Activated CD4-positive, alpha-beta T cell treated with anti-CD3 and anti-CD28 coated beads, Interleukin-2, amount 10 ng/mL, durations not matched to agents 24 days and 14 days (primary cell): ENCODE measurements at regions not wholly inside any gene's neighbourhood (a gene's known extent, or its start where the extent isn't known, plus 50 kb on each side); places are given as distances from the start of the nearest gene placed in this dataset.
"Not testable (repeated sequence)": the region's sequence is repeated elsewhere in the genome, so short reads cannot be mapped to it uniquely, and the experiment has no call there.

Experiments used
- DNase-seq: peaks from one replicate; pipeline ENCODE4 v3.0.0; 2022
- H3K27ac Mint-ChIP-seq: one replicate; pipeline ENCODE4 v1.8.0; 2022; ENCODE audit warnings: mild to moderate bottlenecking, mixed read lengths
- H3K27me3 Mint-ChIP-seq: one replicate; pipeline ENCODE4 v1.8.0; 2022; ENCODE audit warnings: mixed read lengths
- H3K36me3 Mint-ChIP-seq: one replicate; pipeline ENCODE4 v1.8.0; 2022; ENCODE audit warnings: low read depth, mild to moderate bottlenecking, mixed read lengths
- H3K4me1 Mint-ChIP-seq: one replicate; pipeline ENCODE4 v1.8.0; 2021; ENCODE audit warnings: mixed read lengths
- H3K4me3 Mint-ChIP-seq: one replicate; pipeline ENCODE4 v1.8.0; 2022; ENCODE audit warnings: mild to moderate bottlenecking, moderate library complexity, mixed read lengths
- H3K9me3 Mint-ChIP-seq: one replicate; pipeline ENCODE4 v1.8.0; 2021; ENCODE audit warnings: mixed read lengths
- intact Hi-C: fragments of 100-400 bp; cut with micrococcal nuclease; formaldehyde crosslinking; loops from one replicate; pipeline ENCODE4 v1.15.1; 2023

DNA sequence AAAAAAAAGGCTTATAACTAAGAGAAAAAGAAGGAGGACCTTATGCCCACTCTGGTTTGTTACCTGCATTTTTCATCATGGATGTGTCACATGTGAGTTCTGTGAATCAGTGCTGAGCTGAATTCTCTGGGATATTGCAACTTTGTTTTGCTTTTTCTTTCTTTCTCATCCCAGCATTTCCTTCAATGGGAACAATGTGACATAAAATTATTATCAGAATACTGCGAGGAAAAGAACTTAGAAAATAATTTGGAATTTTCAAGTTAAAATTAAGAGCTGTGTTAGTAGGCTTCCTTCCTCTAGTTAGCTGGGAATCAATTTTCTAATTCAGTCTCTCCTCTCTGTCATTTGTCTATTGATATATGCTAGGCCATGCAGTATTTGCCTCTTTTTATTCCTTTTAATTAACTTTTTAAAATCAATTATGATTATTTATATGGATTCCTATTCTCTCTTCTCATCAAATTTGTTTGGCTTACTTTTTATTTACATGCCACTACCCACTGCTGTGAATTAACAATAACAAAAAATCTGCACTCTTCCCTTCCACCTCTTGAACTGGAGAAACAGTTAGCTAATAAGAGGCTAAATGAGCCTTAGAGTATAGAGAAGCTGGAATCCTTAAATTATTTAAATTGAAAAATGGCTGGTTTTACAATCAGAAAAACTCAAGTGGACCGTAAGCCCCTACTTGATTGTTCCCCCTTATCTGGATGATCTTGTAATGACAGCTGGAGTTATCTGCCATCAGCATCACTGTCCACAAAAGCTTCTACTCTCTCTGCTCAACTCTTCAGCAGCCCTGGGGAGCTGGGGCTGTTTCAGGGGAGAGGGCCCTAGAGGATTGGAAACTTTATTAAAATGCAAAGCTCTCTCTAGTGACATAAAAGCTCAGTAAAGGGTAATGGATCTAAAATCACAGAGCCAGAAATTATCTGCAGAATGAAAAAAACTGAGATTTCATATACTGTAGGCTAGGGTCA is 95.3 kb upstream of the SOX2 start:
- intact Hi-C loops: no loop called here
- H3K27me3 Mint-ChIP-seq: no peaks in the 10 kb centered on the region
- no peaks in the 10 kb centered on the region for H3K4me1 Mint-ChIP-seq
- H3K27ac Mint-ChIP-seq: no peak overlapping the region
- H3K36me3 Mint-ChIP-seq: no peaks in the 10 kb centered on the region
- DNase-seq: no peak
- H3K4me3 Mint-ChIP-seq: no peak overlapping the region
- no peaks in the 10 kb centered on the region for H3K9me3 Mint-ChIP-seq

DNA sequence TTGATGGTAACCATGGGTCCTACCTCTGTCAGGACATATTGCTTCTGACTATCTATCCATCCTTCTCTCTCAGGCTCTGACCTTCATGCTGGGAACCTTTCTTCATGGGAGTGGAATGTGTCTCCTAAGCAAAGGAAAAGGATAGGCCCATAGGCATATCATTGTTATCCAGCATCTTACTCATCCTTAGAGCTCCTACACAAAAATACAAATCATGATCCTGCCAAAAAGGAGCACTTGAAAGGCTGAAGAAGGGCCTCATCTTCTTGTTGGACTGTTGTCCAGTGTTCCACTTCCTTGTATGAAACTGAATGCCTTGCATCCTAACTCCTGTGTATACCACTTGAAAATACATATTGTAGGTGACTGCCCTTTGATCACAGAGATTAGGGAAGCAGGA is 96.1 kb upstream of the SOX2 start:
- no peaks in the 10 kb centered on the region for H3K36me3 Mint-ChIP-seq

DNA sequence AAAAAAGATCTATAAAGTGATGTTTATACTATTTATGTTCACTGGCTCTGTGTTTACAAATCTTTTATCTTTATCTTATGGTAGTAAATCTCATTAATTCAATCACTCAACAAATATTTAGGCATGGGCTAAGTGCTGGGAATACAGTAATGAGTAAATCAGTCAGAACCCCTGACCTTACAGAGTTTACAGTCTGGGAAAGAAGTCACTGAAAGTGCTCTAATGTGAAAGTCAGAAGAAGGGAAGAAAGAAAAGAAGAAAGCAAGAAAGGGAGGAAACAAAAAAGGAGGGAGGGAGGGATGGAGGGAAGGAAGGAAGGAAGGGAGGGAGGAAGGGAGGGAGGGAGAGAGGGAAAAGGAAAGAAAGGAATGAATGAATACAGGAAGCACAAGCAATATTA is 96.8 kb upstream of the SOX2 start:
- Mint-ChIP-seq H3K4me1 (no peaks in the 10 kb centered on the region), H3K4me3 (no peak overlapping the region), H3K9me3 (no peaks in the 10 kb centered on the region), H3K27ac (no peak overlapping the region), H3K36me3 (no peaks in the 10 kb centered on the region), H3K27me3 (no peaks in the 10 kb centered on the region)
- DNase-seq: no peak
- intact Hi-C loops: no loop called here

More for the DNA sequence above, 96.1 kb upstream of the SOX2 start:
- Mint-ChIP-seq H3K27ac (no peak overlapping the region), H3K4me3 (no peak overlapping the region), H3K4me1 (no peaks in the 10 kb centered on the region), H3K9me3 (no peaks in the 10 kb centered on the region), H3K27me3 (no peaks in the 10 kb centered on the region)
- no peak for DNase-seq
- intact Hi-C loops: no loop called here

DNA sequence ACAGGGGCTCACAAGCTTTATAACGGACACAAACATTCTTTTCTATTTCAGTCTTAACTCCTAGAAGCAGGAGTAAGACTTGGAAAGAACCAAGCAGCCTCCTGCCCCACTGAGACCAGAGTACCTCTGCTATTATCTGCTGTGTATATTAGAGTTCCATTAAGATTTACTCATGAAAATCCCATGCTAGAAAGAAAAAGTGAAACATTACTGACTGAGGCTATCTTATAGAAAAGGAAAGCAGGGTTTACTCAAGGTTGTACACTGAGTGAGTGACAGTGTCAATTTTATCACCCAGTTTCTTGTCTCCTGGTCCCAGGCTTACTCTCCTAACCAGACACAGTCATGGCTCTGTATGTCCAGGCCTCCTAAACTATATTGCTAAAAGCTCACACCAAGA is 97.9 kb upstream of the SOX2 start:
- H3K9me3 Mint-ChIP-seq: no peaks in the 10 kb centered on the region
- intact Hi-C loops: no loop called here
- H3K36me3 Mint-ChIP-seq: no peaks in the 10 kb centered on the region
- no peak overlapping the region for H3K27ac Mint-ChIP-seq
- H3K4me3 Mint-ChIP-seq: no peak overlapping the region
- no peaks in the 10 kb centered on the region for H3K4me1 Mint-ChIP-seq
- no peaks in the 10 kb centered on the region for H3K27me3 Mint-ChIP-seq
- DNase-seq: no peak

DNA sequence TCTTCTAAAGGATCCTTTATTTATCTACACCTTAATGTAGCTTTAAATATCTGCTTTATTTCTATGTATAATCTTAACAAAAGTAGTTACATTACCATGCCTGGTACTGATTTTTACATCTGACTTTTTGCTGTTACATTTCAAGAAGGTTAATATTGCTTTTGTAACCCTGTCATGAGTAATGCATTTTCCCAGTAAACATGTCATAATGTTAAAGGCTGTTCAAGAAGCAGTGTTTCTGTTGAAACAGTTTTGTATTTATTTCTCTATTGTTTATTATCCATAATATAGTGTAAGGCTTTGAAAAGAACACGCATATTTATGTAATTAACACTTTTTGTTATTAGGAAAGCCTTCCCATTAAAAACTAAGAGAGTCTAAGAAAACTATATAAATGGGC is 98.5 kb upstream of the SOX2 start:
- no peak overlapping the region for H3K27ac Mint-ChIP-seq

DNA sequence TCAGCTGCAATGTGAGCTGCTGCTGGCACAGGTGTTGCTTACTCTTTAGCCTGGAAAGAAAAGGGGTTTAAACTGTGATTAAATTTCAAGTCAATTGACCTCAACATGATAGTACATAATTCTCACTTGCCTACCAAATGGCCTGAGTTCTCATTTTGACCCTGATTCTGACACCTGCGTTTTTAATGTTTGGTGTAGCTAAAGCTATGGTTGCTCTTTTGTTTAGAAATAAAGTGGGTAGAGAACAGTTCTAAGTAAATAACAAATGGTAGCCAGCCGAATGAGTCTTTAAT is 100.8 kb upstream of the SOX2 start:
- no peak for DNase-seq
- H3K9me3 Mint-ChIP-seq: no peaks in the 10 kb centered on the region
- intact Hi-C loops: no loop called here
- H3K4me1 Mint-ChIP-seq: no peaks in the 10 kb centered on the region
- no peaks in the 10 kb centered on the region for H3K36me3 Mint-ChIP-seq
- H3K27me3 Mint-ChIP-seq: no peaks in the 10 kb centered on the region
- no peak overlapping the region for H3K27ac Mint-ChIP-seq
- no peak overlapping the region for H3K4me3 Mint-ChIP-seq

More for the DNA sequence above, 98.5 kb upstream of the SOX2 start:
- H3K27me3 Mint-ChIP-seq: no peaks in the 10 kb centered on the region
- no peak for DNase-seq
- intact Hi-C loops: no loop called here
- H3K4me3 Mint-ChIP-seq: no peak overlapping the region
- H3K9me3 Mint-ChIP-seq: no peaks in the 10 kb centered on the region
- no peaks in the 10 kb centered on the region for H3K36me3 Mint-ChIP-seq
- no peaks in the 10 kb centered on the region for H3K4me1 Mint-ChIP-seq

DNA sequence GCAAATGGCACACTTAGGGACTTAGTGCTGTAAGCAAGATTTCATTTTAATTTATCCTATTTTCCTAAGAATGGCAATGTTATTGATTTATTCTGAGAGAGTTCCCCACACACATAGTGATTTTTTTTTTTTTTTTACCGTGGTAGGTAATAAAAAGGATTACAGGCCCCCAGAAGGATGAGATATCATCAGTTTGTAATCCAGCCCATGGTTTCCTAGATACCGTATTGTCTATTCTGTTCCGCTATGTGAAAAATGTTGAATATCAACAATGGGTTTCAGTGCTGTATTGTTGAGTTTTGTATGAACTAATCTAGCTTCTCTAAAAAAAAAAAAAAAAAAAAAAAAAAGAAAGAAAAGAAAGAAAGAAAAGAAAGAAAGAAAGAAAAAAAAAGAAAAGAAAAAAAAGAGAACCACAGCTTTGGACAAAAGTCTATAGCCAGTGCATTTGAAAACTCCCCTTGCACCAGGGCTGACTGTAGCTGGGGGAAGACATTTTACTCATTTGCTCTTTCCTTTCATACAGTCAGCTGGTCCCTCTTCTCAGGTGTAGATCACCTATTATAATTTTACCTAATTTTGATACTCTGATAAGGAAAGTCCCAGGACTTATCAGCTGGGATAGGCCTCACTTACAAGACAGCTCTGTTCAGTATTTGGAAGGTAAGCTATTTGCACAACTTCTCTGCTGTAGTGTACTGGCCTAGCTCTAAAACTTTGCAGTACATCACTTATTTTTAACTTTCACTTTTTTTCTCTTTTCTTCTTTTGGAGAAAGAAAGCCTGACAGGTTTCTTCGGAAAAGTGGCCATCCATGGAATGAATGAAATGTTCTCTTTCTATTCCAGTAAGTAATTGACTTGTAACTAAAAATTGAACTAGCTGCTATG is 101.4 kb upstream of the SOX2 start:
- Mint-ChIP-seq H3K4me1 (no peaks in the 10 kb centered on the region), H3K36me3 (no peaks in the 10 kb centered on the region), H3K4me3 (no peak overlapping the region), H3K27me3 (no peaks in the 10 kb centered on the region), H3K9me3 (no peaks in the 10 kb centered on the region), H3K27ac (no peak overlapping the region)
- DNase-seq: no peak
- intact Hi-C loops: no loop called here

DNA sequence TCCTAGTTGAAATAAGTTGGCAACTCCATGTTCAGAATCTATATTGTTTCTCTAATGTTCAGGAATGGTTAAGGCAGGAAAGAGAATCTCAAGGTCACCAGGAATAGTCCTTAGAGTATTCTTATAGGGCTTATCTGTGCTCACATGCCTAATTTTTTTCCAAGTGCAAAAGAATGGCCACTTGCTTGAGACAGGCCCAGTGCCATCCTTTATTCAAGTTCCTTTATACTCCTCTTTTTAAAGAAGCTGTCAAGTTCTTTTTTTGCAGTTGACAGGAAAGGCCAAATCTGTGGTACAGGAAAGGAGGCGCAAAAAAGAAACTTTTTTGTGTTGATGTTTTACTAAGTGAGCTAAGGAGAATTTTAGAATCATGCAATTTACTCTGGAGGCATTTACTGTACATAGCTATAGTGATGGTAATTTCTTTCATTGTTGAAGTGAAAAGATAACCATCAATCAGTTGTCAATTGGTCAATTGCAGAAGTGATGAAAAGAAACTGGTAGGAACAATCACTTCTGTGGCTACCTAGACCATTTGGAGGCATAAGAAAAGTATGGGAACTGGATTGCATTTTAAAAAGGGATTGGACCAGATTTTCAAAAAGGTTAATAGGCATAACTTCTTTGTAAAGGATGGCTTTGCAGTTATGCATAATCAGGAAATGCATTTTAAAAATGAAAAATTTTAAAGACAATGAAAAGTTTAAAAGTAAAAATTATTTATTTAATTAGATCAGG is 102.5 kb upstream of the SOX2 start:
- DNase-seq: no peak
- Mint-ChIP-seq H3K4me3 (no peak overlapping the region), H3K36me3 (no peaks in the 10 kb centered on the region), H3K27ac (no peak overlapping the region), H3K27me3 (no peaks in the 10 kb centered on the region), H3K9me3 (no peaks in the 10 kb centered on the region), H3K4me1 (no peaks in the 10 kb centered on the region)
- intact Hi-C loops: no loop called here

DNA sequence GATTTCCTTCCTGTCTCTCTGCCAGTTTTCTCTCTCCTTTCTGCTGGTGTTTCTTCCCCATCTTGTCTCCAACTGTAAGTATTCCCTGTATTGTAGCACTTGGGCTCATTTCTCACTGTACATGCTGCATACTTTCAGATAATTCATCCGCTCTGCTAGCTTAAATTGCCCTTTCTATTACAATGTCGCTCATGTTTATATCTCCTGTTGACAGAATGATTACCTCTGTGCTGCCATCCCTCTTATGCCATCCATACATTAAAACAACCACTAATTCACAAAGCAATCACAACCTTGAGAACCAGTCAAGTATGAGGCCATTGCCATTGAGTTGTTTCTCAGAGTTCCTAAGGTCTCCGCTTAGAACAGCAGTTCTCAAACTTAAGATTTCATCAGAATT is 107.5 kb upstream of the SOX2 start:
- no peak for DNase-seq
- Mint-ChIP-seq H3K27ac (no peak overlapping the region), H3K4me3 (no peak overlapping the region), H3K4me1 (no peaks in the 10 kb centered on the region), H3K9me3 (no peaks in the 10 kb centered on the region), H3K36me3 (no peaks in the 10 kb centered on the region), H3K27me3 (no peaks in the 10 kb centered on the region)
- intact Hi-C loops: no loop called here

DNA sequence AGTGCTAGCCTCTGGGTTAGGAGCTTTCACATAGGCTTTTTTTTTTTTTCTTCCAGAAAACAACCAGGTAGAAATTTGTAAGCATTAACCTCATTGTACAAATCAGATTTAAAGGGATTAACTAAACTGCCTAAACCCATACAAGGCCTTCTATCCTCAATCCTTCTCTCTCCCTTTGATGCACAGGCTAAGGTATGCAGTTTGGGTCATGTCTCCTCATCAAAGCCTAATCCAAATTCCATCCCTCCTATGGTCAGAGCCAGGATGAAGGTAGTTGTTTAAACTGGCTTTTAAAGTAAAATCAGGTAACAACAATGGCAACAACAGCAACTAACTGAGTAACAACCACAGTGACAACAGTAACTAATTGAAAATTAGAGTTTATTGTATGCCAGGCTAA is 115.6 kb upstream of the SOX2 start:
- no peaks in the 10 kb centered on the region for H3K4me1 Mint-ChIP-seq
- no peaks in the 10 kb centered on the region for H3K27me3 Mint-ChIP-seq
- DNase-seq: no peak
- H3K4me3 Mint-ChIP-seq: no peak overlapping the region
- intact Hi-C loops: no loop called here
- H3K9me3 Mint-ChIP-seq: peaks cover 7% of the 10 kb centered on the region
- no peaks in the 10 kb centered on the region for H3K36me3 Mint-ChIP-seq
- no peak overlapping the region for H3K27ac Mint-ChIP-seq

DNA sequence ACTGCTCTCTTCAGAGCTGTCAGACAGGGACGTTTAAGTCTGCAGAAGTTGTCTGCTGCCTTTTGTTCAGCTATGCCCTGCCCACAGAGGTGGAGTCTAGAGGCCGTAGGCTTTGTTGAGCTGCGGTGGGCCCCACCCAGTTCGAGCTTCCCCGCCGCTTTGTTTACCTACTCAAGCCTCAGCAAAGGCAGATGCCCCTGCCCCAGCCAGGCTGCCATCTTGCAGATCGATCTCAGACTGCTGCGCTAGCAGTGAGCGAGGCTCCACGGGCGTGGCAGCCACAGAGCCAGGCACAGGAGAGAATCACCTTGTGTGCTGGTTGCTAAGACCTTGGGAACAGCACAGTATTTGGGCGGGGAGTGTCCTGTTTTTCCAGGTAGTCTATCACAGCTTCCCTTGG is 120.8 kb upstream of the SOX2 start:
- H3K27me3 Mint-ChIP-seq, H3K36me3 Mint-ChIP-seq, H3K4me1 Mint-ChIP-seq, DNase-seq, intact Hi-C loops, H3K4me3 Mint-ChIP-seq, H3K27ac Mint-ChIP-seq, H3K9me3 Mint-ChIP-seq: not testable (repeated sequence)

DNA sequence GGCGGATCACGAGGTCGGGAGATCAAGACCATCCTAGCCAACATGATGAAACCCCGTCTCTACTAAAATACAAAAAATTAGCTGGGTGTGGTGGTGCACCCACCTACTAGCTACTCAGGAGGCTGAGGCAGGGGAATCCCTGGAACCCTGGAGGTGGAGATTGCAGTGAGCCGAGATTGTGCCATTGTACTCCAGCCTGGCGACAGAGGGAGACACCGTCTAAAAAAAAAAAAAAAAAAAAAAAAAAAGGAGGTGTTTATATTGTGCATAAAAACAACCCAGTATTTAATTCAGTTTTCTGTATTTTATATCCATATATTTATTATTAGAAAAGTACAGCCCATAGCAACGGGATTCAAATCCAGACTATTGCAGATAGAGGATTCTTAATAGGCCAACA is 129.1 kb upstream of the SOX2 start:
- Mint-ChIP-seq H3K4me1 (no peaks in the 10 kb centered on the region), H3K27ac (no peak overlapping the region), H3K9me3 (no peaks in the 10 kb centered on the region), H3K36me3 (no peaks in the 10 kb centered on the region), H3K4me3 (no peak overlapping the region), H3K27me3 (no peaks in the 10 kb centered on the region)
- DNase-seq: no peak
- intact Hi-C loops: no loop called here

DNA sequence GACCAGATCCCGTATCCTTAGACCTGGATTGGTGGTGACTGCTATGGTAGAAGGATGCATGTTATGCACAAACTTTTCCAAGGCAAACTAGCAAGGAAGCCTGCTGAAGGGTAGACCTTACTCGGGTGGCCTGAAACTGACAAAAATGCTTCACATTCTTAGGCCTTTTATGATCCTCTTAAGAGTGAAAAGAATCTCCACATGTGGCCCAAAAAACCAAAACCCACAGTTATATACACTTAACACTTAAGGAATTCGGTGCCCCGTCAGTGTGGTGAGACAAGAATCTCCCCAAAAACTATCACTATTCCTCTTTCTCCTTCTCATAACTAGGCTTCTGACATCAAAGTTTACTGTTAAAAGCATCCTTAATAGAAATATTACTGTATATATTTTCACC is 130.1 kb upstream of the SOX2 start:
- Mint-ChIP-seq H3K27ac (no peak overlapping the region), H3K9me3 (no peaks in the 10 kb centered on the region), H3K27me3 (no peaks in the 10 kb centered on the region), H3K4me3 (no peak overlapping the region), H3K36me3 (no peaks in the 10 kb centered on the region), H3K4me1 (no peaks in the 10 kb centered on the region)
- DNase-seq: no peak
- intact Hi-C loops: no loop called here

DNA sequence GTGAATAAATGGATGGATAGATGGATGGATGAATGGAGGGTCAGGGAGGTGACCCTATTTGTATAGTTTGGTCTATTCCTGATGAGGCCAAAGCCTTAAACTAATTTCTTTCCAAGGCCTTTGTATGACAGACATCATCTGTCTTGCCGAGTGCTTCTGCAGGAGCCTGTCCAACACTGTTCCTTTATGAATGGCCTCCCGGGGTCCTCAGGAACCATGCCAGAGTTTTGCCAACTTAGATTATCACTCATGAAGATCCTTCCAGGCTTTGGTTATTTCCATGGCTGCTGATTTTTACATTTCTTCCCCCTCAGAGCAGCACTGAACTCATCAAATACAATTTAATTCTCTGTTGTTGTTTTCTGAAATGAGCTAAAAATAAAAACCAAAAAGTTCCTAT is 133.0 kb upstream of the SOX2 start:
- Mint-ChIP-seq H3K36me3 (no peaks in the 10 kb centered on the region), H3K27ac (no peak overlapping the region), H3K4me1 (no peaks in the 10 kb centered on the region), H3K27me3 (no peaks in the 10 kb centered on the region), H3K4me3 (no peak overlapping the region), H3K9me3 (no peaks in the 10 kb centered on the region)
- no peak for DNase-seq
- intact Hi-C loops: no loop called here
